Colonic mucosa (tissue), 4 donors: ENCODE measurements at regions not wholly inside any gene's neighbourhood (a gene's known extent, or its start where the extent isn't known, plus 50 kb on each side); places are given as distances from the start of the nearest gene placed in this dataset.
"Not testable (repeated sequence)": the region's sequence is repeated elsewhere in the genome, so short reads cannot be mapped to it uniquely, and the experiment has no call there.

Experiments
- DNase-seq: peaks from one replicate; pipeline ENCODE4 v3.0.0-alpha.2; 2020
- H3K27ac ChIP-seq: fragments of 200-600 bp; one replicate; pipeline ENCODE4 v1.8.0; 2021
- H3K27me3 ChIP-seq: fragments of 200-600 bp; one replicate; pipeline ENCODE4 v1.8.0; 2021
- H3K36me3 ChIP-seq: fragments of 200-600 bp; one replicate; pipeline ENCODE4 v1.8.0; 2021
- H3K4me1 ChIP-seq: fragments of 200-600 bp; one replicate; pipeline ENCODE4 v1.8.0; 2021; ENCODE audit warnings: mild to moderate bottlenecking
- H3K4me3 ChIP-seq: fragments of 200-600 bp; one replicate; pipeline ENCODE4 v1.8.0; 2021
- H3K9ac ChIP-seq, 2 donors: one replicate each; pipeline ENCODE4 v1.7.0; 2013; ENCODE audit warnings: control low read depth in 2 of 2, low read depth in 2 of 2, low read length in 2 of 2
- H3K9me3 ChIP-seq: fragments of 200-600 bp; one replicate; pipeline ENCODE4 v1.8.0; 2021
- intact Hi-C: fragments of 100-400 bp; cut with DNase I; formaldehyde crosslinking; loops from one replicate; pipeline ENCODE4 v1.14.1; 2022
- TF ChIP-seq, protein P1 (sequence below): fragments of 200-600 bp; IDR thresholded peaks from one replicate; pipeline ENCODE4 v1.8.0; 2022; ENCODE audit warnings: antibody characterized with exemption, mild to moderate bottlenecking
- donor health status: healthy.
- donor health status: DM: no; HTN: no; CAD: no.
- donor health status: DM: no; HTN: no; CAD: no.

DNA sequence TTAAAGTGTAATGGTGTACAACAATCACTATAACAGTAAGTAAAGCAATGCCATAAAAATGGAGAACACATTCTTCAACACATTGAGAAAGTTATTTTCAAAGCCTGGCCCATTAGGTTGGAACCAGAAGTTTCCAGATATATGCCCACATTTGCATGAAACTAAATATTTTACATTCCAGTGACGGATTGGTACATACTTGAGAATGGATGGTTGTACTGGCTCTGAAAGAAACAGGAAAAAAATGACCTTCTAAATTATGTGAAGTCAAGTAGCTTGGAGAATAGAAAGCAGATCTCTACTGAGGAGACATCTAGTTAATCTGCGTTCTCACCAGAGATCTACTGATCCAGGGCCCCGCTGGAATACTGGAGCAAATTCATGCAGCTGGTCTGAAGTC is 1037.0 kb downstream of the NR2F1-AS1 start:
- intact Hi-C loops: no loop called here
- no peaks in the 10 kb centered on the region for H3K36me3 ChIP-seq
- no peaks in the 10 kb centered on the region for H3K9me3 ChIP-seq
- TF ChIP-seq, protein P1, sequence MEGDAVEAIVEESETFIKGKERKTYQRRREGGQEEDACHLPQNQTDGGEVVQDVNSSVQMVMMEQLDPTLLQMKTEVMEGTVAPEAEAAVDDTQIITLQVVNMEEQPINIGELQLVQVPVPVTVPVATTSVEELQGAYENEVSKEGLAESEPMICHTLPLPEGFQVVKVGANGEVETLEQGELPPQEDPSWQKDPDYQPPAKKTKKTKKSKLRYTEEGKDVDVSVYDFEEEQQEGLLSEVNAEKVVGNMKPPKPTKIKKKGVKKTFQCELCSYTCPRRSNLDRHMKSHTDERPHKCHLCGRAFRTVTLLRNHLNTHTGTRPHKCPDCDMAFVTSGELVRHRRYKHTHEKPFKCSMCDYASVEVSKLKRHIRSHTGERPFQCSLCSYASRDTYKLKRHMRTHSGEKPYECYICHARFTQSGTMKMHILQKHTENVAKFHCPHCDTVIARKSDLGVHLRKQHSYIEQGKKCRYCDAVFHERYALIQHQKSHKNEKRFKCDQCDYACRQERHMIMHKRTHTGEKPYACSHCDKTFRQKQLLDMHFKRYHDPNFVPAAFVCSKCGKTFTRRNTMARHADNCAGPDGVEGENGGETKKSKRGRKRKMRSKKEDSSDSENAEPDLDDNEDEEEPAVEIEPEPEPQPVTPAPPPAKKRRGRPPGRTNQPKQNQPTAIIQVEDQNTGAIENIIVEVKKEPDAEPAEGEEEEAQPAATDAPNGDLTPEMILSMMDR: no peak
- no peaks in the 10 kb centered on the region for H3K4me1 ChIP-seq
- no peak overlapping the region for H3K4me3 ChIP-seq
- no peak overlapping the region for H3K9ac ChIP-seq
- no peak overlapping the region for H3K27ac ChIP-seq
- no peak for DNase-seq
- H3K27me3 ChIP-seq: no peaks in the 10 kb centered on the region

DNA sequence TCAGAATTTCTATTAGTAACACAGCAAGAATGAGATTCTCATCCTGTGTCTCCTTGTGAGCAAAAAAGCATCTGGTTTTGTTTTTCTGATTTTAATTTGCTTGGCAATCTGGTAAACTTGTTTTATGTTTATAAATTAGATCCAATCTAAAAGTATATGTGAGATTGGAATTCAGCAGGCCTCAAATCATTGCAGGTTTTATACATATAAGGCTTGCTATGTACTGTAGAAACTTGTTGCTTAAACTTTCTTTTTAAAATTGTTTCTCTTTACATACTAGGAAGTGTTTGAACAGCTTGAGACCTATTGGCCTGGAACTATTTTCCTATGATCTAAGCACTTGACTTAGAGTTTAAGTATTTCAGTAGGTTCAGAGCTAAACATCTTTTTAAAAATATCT is 1037.8 kb downstream of the NR2F1-AS1 start:
- no peak for DNase-seq
- TF ChIP-seq, protein P1: no peak
- H3K27ac ChIP-seq: no peak overlapping the region
- intact Hi-C loops: no loop called here
- no peaks in the 10 kb centered on the region for H3K36me3 ChIP-seq
- H3K9me3 ChIP-seq: no peaks in the 10 kb centered on the region
- no peak overlapping the region for H3K9ac ChIP-seq
- H3K4me1 ChIP-seq: no peaks in the 10 kb centered on the region
- H3K4me3 ChIP-seq: no peak overlapping the region
- no peaks in the 10 kb centered on the region for H3K27me3 ChIP-seq

- intact Hi-C loops, H3K36me3 ChIP-seq, DNase-seq, H3K9ac ChIP-seq, H3K4me3 ChIP-seq, H3K9me3 ChIP-seq, H3K4me1 ChIP-seq, H3K27me3 ChIP-seq, H3K27ac ChIP-seq: not testable (repeated sequence)
Observed at GRCh38 chr5:92542017-92542416, 1039.0 kb downstream of the NR2F1-AS1 start.

DNA sequence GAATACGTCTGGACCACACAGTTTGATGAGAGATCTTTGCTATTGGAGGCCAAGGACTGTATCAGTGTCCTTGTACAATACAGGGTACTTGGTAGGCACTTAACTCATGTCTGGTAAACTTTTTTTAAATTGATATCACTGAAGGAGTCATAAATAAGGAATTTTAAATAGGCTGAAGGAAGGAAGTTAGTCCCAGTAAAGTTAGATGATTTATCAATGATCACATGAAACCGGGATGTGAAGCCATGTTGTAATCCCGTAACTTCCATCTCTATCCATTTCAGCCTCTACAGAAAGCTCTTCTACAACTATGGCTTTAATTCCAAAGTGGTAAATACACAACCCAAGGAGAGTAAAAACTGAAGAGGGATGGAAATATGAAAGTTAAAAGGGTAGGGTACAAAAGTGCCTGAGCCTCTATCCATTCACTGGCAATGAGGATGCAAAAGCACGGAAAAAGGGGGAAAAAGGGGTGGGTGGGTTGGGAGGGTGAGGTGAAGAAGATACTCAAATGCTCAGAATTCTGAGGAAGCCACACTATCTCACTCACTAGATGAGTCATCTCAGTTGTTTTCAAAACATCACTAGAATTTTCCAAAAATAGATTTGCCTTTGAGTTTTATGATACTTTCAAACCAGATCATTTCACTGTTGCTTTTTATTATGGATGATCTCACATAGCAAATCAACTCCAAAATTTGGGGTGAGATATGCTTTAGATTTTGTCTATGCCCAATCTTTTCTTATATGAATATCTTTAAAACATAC is 1053.5 kb downstream of the NR2F1-AS1 start:
- Histone ChIP-seq H3K36me3 (no peaks in the 10 kb centered on the region), H3K4me3 (no peak overlapping the region), H3K27me3 (no peaks in the 10 kb centered on the region), H3K9ac (no peak overlapping the region), H3K9me3 (no peaks in the 10 kb centered on the region), H3K4me1 (no peaks in the 10 kb centered on the region), H3K27ac (no peak overlapping the region)
- intact Hi-C loops: no loop called here
- no peak for DNase-seq
- TF ChIP-seq, protein P1: no peak

DNA sequence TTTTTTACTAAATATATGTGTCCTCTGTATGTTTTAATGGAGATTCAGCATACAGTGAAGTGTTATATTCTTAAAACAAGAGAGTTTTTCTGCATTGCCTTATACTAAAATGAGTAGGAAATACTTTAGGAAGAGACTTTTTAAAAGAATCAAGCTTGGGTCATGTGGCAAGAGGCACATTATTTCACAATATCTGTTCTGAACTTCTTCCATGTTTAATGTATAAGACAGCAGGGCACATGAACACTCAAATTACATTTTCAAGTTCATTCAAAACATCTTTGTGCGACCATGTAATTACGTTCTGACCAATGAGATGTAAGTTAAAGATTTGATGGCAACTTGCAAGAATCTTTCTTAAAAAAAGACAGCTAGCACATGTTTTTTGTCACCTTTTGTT is 1055.9 kb downstream of the NR2F1-AS1 start:
- Histone ChIP-seq H3K4me1 (no peaks in the 10 kb centered on the region), H3K9ac (no peak overlapping the region), H3K27ac (no peak overlapping the region), H3K36me3 (no peaks in the 10 kb centered on the region), H3K27me3 (no peaks in the 10 kb centered on the region), H3K4me3 (no peak overlapping the region), H3K9me3 (no peaks in the 10 kb centered on the region)
- TF ChIP-seq, protein P1: no peak
- intact Hi-C loops: no loop called here
- DNase-seq: no peak

- Histone ChIP-seq H3K9ac (no peak overlapping the region), H3K4me3 (no peak overlapping the region), H3K9me3 (no peaks in the 10 kb centered on the region), H3K36me3 (no peaks in the 10 kb centered on the region), H3K27me3 (no peaks in the 10 kb centered on the region), H3K27ac (no peak overlapping the region), H3K4me1 (no peaks in the 10 kb centered on the region)
- TF ChIP-seq, protein P1: no peak
- intact Hi-C loops: no loop called here
- no peak for DNase-seq
Observed at GRCh38 chr5:92519811-92520632, 1061.0 kb downstream of the NR2F1-AS1 start.
